Lower lobe of right lung (tissue), 2 donors: ENCODE measurements at regions not wholly inside any gene's neighbourhood (a gene's known extent, or its start where the extent isn't known, plus 50 kb on each side); places are given as distances from the start of the nearest gene placed in this dataset.

Experiments
- ATAC-seq, 2 donors: fragments of 200-7000 bp; cut with Tn5 transposase; one replicate each; pipeline ENCODE4 v1.9.1; 2020 to 2022; ENCODE audit warnings: mild to moderate bottlenecking in 2 of 2, moderate library complexity in 2 of 2
- DNase-seq: peaks from one replicate; pipeline ENCODE4 v3.0.0-alpha.2; 2020
- H3K27ac ChIP-seq: fragments of 200-600 bp; one replicate; pipeline ENCODE4 v1.8.0; 2022
- H3K27me3 ChIP-seq: fragments of 200-600 bp; one replicate; pipeline ENCODE4 v1.8.0; 2022; ENCODE audit warnings: low read depth
- H3K36me3 ChIP-seq: fragments of 200-600 bp; one replicate; pipeline ENCODE4 v1.8.0; 2022; ENCODE audit warnings: mild to moderate bottlenecking
- H3K4me1 ChIP-seq: fragments of 200-600 bp; one replicate; pipeline ENCODE4 v1.8.0; 2022
- H3K4me3 ChIP-seq: fragments of 200-600 bp; one replicate; pipeline ENCODE4 v1.8.0; 2022; ENCODE audit warnings: mild to moderate bottlenecking
- H3K9me3 ChIP-seq: fragments of 200-600 bp; one replicate; pipeline ENCODE4 v1.8.0; 2022
- CTCF ChIP-seq: fragments of 200-600 bp; IDR thresholded peaks from one replicate; pipeline ENCODE4 v1.8.0; 2022; ENCODE audit warnings: antibody characterized with exemption, mild to moderate bottlenecking
- intact Hi-C: fragments of 100-400 bp; cut with DNase I; formaldehyde crosslinking; loops from one replicate; pipeline ENCODE4 v1.11.0; 2022
- donor health status: DM: no; HTN: yes; CAD: no; lungs with severe emphysema.

GRCh38 chr9:70465398-70465797 is 50.9 kb upstream of the KLF9 start:
- ATAC-seq (no peak), DNase-seq (no peak)
- peaks cover 19% of the 10 kb centered on the region for H3K4me1 ChIP-seq
- TF ChIP-seq CTCF, result no peak
- H3K27me3 ChIP-seq, result no peaks in the 10 kb centered on the region
- no peaks in the 10 kb centered on the region for H3K36me3 ChIP-seq
- intact Hi-C loops, result no loop called here
- H3K27ac ChIP-seq, result no peak overlapping the region
- no peak overlapping the region for H3K4me3 ChIP-seq
- H3K9me3 ChIP-seq, result no peaks in the 10 kb centered on the region
